OCI-LY1 (cell line): ENCODE measurements at regions not wholly inside any gene's neighbourhood (a gene's known extent, or its start where the extent isn't known, plus 50 kb on each side); places are given as distances from the start of the nearest gene placed in this dataset.

Experiments used
- CTCF ChIP-seq: fragments of 200-600 bp; sonication (generic), shearing (Covaris generic); IDR thresholded peaks from 2 replicates; pipeline ENCODE4 v1.5.1; 2017; ENCODE audit warnings: mild to moderate bottlenecking, antibody characterized with exemption, low read length, moderate library complexity, mixed read lengths
- EZH2 ChIP-seq: fragments of 200-600 bp; sonication (generic), shearing (Covaris generic); IDR thresholded peaks from 2 replicates; pipeline ENCODE4 v1.8.0; 2017; ENCODE audit warnings: borderline replicate concordance, mixed run types, mild to moderate bottlenecking, antibody characterized with exemption, low read length, moderate library complexity, mixed read lengths

GRCh38 chr4:180203349-180203748 lies 2039.9 kb upstream of the TENM3 start:
- TF ChIP-seq EZH2 (no peak), CTCF (no peak)
